Thyroid gland (tissue), 4 donors: ENCODE measurements at regions not wholly inside any gene's neighbourhood (a gene's known extent, or its start where the extent isn't known, plus 50 kb on each side); places are given as distances from the start of the nearest gene placed in this dataset.

ENCODE experiments used
- DNase-seq, 2 donors: peaks; one replicate each; pipeline ENCODE4 v3.0.0-alpha.2; 2019
- H3K27ac ChIP-seq, 3 donors: fragments of 200-600 bp; sonication (generic); 1 replicate in 2 of 3; 2 replicates in 1 of 3; pipeline ENCODE4 v1.5.1; 2016 to 2019; ENCODE audit warnings: mild to moderate bottlenecking in 1 of 3, moderate library complexity in 1 of 3
- H3K27me3 ChIP-seq: fragments of 200-600 bp; sonication (generic); one replicate; pipeline ENCODE4 v1.5.1; 2019
- H3K36me3 ChIP-seq, 2 donors: fragments of 200-600 bp; sonication (generic); one replicate each; pipeline ENCODE4 v1.5.1; 2016 to 2019
- H3K4me1 ChIP-seq, 2 donors: fragments of 200-600 bp; sonication (generic); one replicate each; pipeline ENCODE4 v1.5.1; 2017 to 2019
- H3K4me3 ChIP-seq, 3 donors: fragments of 200-600 bp; sonication (generic); replicated peaks in 1 of 3; 1 replicate in 2 of 3; 2 replicates in 1 of 3; pipeline ENCODE4 v1.5.1; 2016; ENCODE audit warnings: mild to moderate bottlenecking in 1 of 3
- H3K9me3 ChIP-seq: fragments of 200-600 bp; sonication (generic); one replicate; pipeline ENCODE4 v1.5.1; 2017
- POLR2A ChIP-seq, 2 donors: fragments of 450-650 bp; IDR thresholded peaks; one replicate each; pipeline ENCODE4 v1.6.1; 2017; ENCODE audit warnings: antibody characterized with exemption in 2 of 2, mild to moderate bottlenecking in 2 of 2, moderate library complexity in 1 of 2
- WGBS, 2 donors: methylation state at CpG; one replicate each; pipeline ENCODE4 v1.1.5; 2017; 5-methylcytosine and 5-hydroxymethylcytosine counted together
- intact Hi-C: fragments of 100-400 bp; cut with DNase I; formaldehyde crosslinking; loops from one replicate; pipeline ENCODE4 v1.15.1; 2023
- TF ChIP-seq, protein P1 (sequence below), 6 experiments: fragments of 200-600 bp in 3 of 6; fragments of 450-650 bp in 3 of 6; sonication (generic) in 3 of 6; IDR thresholded peaks; one replicate each; pipeline ENCODE4 v1.5.1; 2016 to 2019; ENCODE audit warnings: antibody characterized with exemption in 6 of 6, mild to moderate bottlenecking in 2 of 6, inconsistent platforms in 1 of 6, moderate library complexity in 1 of 6

DNA sequence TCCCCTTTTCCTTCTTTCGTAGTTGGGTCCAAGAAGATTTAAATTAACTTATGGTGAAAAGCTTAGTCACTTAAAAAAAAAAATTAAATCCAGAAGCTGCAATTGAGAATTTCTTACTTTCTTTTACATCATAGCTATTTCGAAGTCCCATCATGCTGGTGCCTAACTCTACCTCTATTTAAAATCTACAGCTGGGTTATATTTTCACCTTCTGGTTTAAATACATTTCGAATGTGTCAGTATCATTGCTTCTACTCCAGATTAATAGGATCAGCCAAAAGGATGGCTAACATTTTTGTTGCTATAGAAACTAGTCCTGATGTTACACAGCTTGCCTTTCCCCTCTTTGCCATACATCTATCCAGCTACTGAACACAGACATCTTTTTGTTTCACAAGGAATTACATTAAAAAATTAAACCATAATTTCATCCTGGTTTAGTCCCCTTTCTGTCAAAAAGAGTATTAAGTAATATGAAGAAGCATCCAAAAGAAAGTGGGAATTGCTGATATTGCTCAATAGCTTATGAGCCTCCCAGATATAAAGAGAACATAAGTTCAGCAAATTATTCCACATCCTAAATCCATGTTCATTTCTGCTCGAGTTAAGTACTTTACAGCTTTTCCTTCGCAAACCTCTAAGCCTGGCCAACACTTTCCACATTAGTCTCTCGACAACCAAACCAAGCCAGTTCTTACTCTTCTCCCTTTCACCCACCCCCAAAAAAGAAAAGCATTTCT is 396.7 kb upstream of the DAB1 start:
- no peak for DNase-seq
- intact Hi-C loops = no loop called here
- Histone ChIP-seq H3K36me3 (no peaks in the 10 kb centered on the region), H3K4me1 (no peaks in the 10 kb centered on the region), H3K27me3 (no peaks in the 10 kb centered on the region), H3K4me3 (no peak overlapping the region), H3K27ac (no peak overlapping the region), H3K9me3 (no peaks in the 10 kb centered on the region)
- 74 to 77% methylated on average over 6 of the region's 6 CpGs for WGBS, 2 donors
- no peak for TF ChIP-seq POLR2A (IDR thresholded peaks at IDR 0.05)
- TF ChIP-seq, protein P1, sequence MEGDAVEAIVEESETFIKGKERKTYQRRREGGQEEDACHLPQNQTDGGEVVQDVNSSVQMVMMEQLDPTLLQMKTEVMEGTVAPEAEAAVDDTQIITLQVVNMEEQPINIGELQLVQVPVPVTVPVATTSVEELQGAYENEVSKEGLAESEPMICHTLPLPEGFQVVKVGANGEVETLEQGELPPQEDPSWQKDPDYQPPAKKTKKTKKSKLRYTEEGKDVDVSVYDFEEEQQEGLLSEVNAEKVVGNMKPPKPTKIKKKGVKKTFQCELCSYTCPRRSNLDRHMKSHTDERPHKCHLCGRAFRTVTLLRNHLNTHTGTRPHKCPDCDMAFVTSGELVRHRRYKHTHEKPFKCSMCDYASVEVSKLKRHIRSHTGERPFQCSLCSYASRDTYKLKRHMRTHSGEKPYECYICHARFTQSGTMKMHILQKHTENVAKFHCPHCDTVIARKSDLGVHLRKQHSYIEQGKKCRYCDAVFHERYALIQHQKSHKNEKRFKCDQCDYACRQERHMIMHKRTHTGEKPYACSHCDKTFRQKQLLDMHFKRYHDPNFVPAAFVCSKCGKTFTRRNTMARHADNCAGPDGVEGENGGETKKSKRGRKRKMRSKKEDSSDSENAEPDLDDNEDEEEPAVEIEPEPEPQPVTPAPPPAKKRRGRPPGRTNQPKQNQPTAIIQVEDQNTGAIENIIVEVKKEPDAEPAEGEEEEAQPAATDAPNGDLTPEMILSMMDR (IDR thresholded peaks at IDR 0.05) = no peak

DNA sequence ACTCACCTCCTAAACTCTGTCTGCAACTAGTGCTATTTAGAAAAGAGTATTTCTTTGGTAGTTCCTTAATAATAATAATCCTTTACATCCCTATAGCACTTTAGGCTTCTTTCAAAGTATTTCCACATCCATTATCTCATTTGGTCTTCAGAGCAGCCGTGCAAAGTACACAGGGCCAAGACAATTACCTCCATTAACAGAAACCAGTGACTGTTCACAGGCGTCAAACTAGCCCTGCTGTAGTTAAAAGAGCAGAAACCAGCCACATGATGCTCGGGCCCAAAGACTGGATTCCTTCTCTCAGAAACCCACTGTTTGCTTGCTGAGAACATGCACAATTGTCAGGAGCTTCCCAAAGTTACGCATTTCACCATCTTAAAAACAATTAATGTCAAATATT is 396.0 kb upstream of the DAB1 start:
- DNase-seq = no peak
- WGBS, 2 donors = 44 to 47% methylated on average over 4 of the region's 4 CpGs
- no peaks in the 10 kb centered on the region for H3K36me3 ChIP-seq
- no peak overlapping the region for H3K4me3 ChIP-seq
- TF ChIP-seq, protein P1 (IDR thresholded peaks at IDR 0.05) = no peak
- no peak for TF ChIP-seq POLR2A (IDR thresholded peaks at IDR 0.05)
- no peaks in the 10 kb centered on the region for H3K27me3 ChIP-seq
- H3K9me3 ChIP-seq = no peaks in the 10 kb centered on the region
- intact Hi-C loops = no loop called here
- no peak overlapping the region for H3K27ac ChIP-seq
- no peaks in the 10 kb centered on the region for H3K4me1 ChIP-seq

DNA sequence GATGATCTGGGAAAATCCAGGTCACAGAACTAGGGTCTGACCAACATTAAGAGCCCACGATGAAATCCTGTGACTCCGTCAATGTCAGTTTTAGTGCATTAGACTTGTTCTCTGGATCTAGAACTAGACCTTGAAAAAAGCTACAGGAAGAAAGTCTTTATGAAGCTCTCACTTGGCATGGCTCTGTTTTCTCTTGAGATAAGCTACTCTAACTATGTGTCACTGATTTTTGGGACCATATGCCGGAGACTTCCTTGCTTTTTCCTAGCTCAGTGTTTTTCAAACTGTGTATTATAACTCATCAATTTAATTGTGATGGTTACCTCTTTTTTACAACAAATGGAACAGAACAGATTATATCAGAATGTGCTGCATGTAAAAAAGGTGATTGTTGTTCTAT is 379.7 kb upstream of the DAB1 start:
- TF ChIP-seq, protein P1 (IDR thresholded peaks at IDR 0.05) = no peak
- no peak for TF ChIP-seq POLR2A (IDR thresholded peaks at IDR 0.05)
- H3K27me3 ChIP-seq = no peaks in the 10 kb centered on the region
- intact Hi-C loops = no loop called here
- H3K4me1 ChIP-seq = no peaks in the 10 kb centered on the region
- no peak overlapping the region for H3K27ac ChIP-seq
- H3K4me3 ChIP-seq = no peak overlapping the region
- DNase-seq = no peak
- WGBS, 2 donors = 93 to 94% methylated on average over 3 of the region's 3 CpGs
- H3K36me3 ChIP-seq = no peaks in the 10 kb centered on the region
- no peaks in the 10 kb centered on the region for H3K9me3 ChIP-seq

DNA sequence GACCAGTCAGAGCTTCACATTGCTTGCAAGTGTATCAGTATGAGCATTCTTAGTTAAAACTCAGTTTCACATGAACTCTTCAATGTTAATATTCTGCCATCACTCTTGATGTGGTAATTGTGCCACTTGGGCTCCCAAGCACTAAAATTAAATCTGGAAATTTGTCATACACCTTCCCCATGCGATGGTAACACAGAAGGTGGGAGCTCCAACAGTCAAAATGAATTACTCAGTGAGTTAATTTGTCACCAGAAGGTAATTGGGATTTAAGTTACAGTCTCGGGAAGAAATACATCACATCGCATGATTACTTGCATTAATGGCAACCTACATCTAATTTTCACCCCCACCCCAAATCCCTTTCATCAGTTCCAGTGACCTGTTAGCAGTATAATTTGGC is 376.5 kb upstream of the DAB1 start:
- no peaks in the 10 kb centered on the region for H3K4me1 ChIP-seq
- H3K36me3 ChIP-seq = no peaks in the 10 kb centered on the region
- intact Hi-C loops = no loop called here
- H3K9me3 ChIP-seq = no peaks in the 10 kb centered on the region
- DNase-seq = no peak
- no peak overlapping the region for H3K27ac ChIP-seq
- no peak overlapping the region for H3K4me3 ChIP-seq
- no peaks in the 10 kb centered on the region for H3K27me3 ChIP-seq
- 87% methylated on average over 3 of the region's 3 CpGs for WGBS, 2 donors
- TF ChIP-seq POLR2A (IDR thresholded peaks at IDR 0.05) = no peak
- TF ChIP-seq, protein P1 (IDR thresholded peaks at IDR 0.05) = no peak

DNA sequence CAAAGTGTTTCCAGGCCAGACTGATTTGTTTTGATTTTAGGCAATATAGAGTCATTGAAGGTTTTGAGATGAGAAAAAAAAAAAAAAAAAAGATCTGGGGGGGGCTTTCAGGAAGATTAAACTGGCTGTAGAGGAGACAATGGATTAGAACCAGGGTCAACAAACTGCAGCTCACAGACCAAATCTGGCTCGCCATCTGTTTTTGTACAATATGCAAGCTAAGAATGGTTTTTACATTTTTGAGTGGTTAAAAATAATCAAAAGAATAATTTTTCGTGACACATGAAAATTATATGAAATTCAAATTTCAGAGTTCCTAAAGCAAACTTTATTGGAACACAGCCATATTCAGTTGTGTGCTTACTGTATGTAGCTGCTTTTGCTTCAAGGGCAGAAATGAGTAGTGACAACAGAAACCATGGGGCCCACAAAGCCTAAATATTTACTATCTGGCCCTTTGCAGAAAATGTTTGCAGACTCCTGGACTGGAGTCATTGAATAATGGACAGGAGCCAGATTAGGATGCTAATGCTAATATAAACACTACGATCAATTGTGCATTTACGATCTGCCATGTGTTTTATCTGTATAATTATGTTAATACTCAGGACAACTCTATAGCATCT is 375.7 kb upstream of the DAB1 start:
- H3K9me3 ChIP-seq = no peaks in the 10 kb centered on the region
- DNase-seq = no peak
- intact Hi-C loops = no loop called here
- H3K27me3 ChIP-seq = no peaks in the 10 kb centered on the region
- TF ChIP-seq POLR2A (IDR thresholded peaks at IDR 0.05) = no peak
- TF ChIP-seq, protein P1 (IDR thresholded peaks at IDR 0.05) = no peak
- H3K27ac ChIP-seq = no peak overlapping the region
- H3K4me1 ChIP-seq = no peaks in the 10 kb centered on the region
- WGBS, 2 donors = 58 to 85% methylated on average over 4 of the region's 4 CpGs
- H3K36me3 ChIP-seq = no peaks in the 10 kb centered on the region
- H3K4me3 ChIP-seq = no peak overlapping the region
